HG03520 (cell line): ENCODE measurements at regions not wholly inside any gene's neighbourhood (a gene's known extent, or its start where the extent isn't known, plus 50 kb on each side); places are given as distances from the start of the nearest gene placed in this dataset.
"Not testable (repeated sequence)": the region's sequence is repeated elsewhere in the genome, so short reads cannot be mapped to it uniquely, and the experiment has no call there.

Experiments
- ATAC-seq: cut with Tn5 transposase; IDR thresholded peaks from one replicate; pipeline ENCODE4 v1.9.1; 2021; ENCODE audit warnings: mild to moderate bottlenecking, moderate library complexity; ENCODE audit not compliant: unreplicated experiment

- ATAC-seq, result not testable (repeated sequence)
Observed at GRCh38 chr4:32716090-32716620, 1996.0 kb downstream of the PCDH7 start.

- no peak for ATAC-seq
Observed at GRCh38 chr4:32735856-32736590, 2015.9 kb downstream of the PCDH7 start.

GRCh38 chr4:32744211-32744610 lies 2024.0 kb downstream of the PCDH7 start:
- ATAC-seq, result no peak

- ATAC-seq, result no peak
Observed at GRCh38 chr4:32745351-32745750, 2025.2 kb downstream of the PCDH7 start.

- ATAC-seq, result no peak
Observed at GRCh38 chr4:32748061-32748460, 2027.9 kb downstream of the PCDH7 start.

GRCh38 chr4:32748498-32748897 lies 2028.3 kb downstream of the PCDH7 start:
- no peak for ATAC-seq

- ATAC-seq, result no peak
Observed at GRCh38 chr4:32752962-32753361, 2032.8 kb downstream of the PCDH7 start.

- ATAC-seq, result no peak
Observed at GRCh38 chr4:32768664-32769389, 2048.7 kb downstream of the PCDH7 start.

- no peak for ATAC-seq
Observed at GRCh38 chr4:32771491-32771890, 2051.3 kb downstream of the PCDH7 start.

GRCh38 chr4:32775049-32775448 lies 2054.9 kb downstream of the PCDH7 start:
- ATAC-seq, result no peak

GRCh38 chr4:32776435-32777203 lies 2056.4 kb downstream of the PCDH7 start:
- ATAC-seq, result no peak

- no peak for ATAC-seq
Observed at GRCh38 chr4:32778025-32778424, 2057.9 kb downstream of the PCDH7 start.

GRCh38 chr4:32778938-32779337 lies 2058.8 kb downstream of the PCDH7 start:
- no peak for ATAC-seq

- no peak for ATAC-seq
Observed at GRCh38 chr4:32789026-32789608, 2068.9 kb downstream of the PCDH7 start.

GRCh38 chr4:32790803-32791202 lies 2070.6 kb downstream of the PCDH7 start:
- no peak for ATAC-seq

GRCh38 chr4:32798471-32799159 lies 2078.4 kb downstream of the PCDH7 start:
- no peak for ATAC-seq

GRCh38 chr4:32824336-32824735 lies 2104.2 kb downstream of the PCDH7 start:
- no peak for ATAC-seq

- ATAC-seq, result no peak
Observed at GRCh38 chr4:32826169-32826568, 2106.0 kb downstream of the PCDH7 start.

- no peak for ATAC-seq
Observed at GRCh38 chr4:32830160-32830559, 2110.0 kb downstream of the PCDH7 start.

- no peak for ATAC-seq
Observed at GRCh38 chr4:32831104-32831503, 2110.9 kb downstream of the PCDH7 start.
